SK-N-DZ (cell line): ENCODE measurements at regions not wholly inside any gene's neighbourhood (a gene's known extent, or its start where the extent isn't known, plus 50 kb on each side); places are given as distances from the start of the nearest gene placed in this dataset.
A peak's percentile ranks its signal among the peaks of the same experiment; 100 is the strongest.

Experiments used
- DNase-seq: peaks from one replicate; pipeline ENCODE4 v3.0.0-alpha.2; 2015; ENCODE audit warnings: low spot score

DNA sequence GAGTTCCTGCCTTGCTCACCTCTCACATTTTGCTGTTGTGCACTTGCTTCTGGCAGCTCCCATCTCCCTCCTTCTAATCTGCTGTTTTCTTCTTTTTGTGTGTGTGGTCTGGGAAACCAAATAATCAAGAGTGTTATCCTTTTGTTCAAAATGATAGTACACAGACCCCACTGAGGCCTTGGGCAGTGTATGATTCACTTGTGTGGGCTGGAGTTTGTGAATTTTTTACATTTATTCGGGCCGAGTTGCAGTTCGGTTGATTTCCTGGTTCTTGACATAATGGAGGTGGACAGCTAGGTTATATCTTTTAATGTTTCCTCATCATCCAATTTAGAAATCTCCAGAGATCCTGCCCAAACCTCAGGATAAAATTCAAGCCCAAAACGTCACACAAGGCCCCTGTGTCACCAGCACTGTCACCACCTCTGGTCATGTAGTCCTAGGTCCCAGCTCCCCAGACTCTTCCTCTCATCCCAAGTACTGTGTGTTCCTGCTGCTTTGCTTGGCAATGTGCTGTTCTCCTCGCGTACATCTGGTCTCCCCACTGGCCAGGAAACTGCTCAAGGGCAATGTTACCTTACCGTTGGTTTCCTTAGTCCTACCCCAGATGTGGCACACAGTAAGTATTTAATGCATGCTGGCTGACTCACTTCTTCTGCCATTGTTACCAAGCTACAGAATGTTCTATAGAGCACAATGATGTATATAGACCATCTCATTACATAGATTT lies 55.7 kb upstream of the PHACTR2 start:
- DNase-seq: no peak

DNA sequence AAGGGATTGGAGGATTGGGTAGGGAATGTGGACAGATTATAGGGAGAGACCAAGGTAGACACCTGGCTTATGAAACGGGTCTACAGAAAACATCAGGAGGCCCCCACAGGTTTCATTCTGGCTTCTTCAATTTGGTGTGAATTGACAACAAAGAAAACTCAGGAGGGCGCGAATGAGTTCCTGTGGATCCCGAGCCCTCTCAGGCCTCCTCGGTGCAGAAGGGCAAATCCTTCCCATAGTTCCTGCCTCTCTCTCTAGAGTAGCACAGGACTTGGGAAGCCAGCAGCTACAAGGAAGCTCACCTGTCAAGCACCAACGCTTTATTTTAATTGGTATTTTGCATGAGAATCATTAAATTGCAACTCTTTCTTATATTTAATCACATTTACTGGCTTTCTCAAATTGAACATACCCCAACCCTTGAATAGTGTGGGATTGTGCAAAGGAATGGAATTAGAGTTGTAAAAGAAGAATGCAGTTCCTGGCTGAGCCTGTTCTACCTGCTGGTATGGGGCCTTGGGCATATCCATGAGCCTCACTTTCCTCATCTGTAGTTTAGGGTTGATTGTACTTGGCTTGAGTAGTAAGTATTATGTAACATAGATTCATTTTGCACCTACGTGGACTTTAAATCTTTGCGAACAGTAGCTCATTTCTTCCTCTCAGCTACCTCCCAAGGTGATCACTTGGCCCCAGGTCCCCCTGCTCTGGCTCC lies 56.4 kb upstream of the PHACTR2 start:
- no peak for DNase-seq

DNA sequence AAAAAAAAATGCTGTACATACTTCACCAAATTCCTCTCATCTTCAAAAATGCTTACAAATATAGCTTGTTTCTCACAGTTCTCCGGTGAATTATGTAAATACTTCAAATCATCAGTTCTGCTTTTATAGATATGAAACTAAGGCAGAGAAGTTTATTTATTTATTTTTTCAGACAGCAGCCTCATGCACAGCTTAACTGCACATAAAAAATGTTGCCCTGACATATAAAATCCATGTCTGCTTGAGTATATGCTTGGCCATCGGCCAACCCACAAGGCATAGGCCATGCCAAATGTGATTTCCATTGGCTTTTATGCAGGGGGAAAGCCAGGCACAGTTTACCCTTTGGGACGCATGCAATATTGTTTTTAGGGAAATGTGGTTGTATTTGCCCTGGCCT lies 57.3 kb upstream of the PHACTR2 start:
- no peak for DNase-seq

DNA sequence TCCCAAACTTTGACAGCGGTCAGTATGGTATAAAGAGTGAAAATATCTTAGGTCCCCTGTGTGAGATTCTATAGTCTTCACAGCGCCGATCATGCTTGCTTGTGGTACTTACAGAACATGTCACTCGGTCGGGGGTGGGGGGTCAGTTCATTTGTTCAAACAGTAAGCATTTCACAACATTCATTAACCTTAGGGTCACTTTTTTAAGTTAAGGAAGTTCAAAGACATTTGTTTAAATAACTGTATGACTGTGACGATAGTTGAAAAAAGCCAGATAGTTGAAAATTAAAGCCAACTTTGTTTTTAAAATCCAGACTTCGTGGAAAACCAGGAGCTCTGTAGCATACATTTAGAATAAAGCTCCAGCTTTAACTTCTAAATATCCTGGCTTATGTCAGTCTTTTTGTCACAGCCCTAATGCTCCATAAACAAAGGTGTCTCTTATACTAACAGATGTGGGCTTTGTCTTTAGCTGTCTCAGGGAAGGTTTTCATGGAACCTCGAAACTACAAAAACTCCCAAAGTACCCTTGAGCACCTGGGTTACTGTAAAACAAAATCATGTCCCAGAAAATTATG lies 57.9 kb upstream of the PHACTR2 start:
- no peak for DNase-seq

DNA sequence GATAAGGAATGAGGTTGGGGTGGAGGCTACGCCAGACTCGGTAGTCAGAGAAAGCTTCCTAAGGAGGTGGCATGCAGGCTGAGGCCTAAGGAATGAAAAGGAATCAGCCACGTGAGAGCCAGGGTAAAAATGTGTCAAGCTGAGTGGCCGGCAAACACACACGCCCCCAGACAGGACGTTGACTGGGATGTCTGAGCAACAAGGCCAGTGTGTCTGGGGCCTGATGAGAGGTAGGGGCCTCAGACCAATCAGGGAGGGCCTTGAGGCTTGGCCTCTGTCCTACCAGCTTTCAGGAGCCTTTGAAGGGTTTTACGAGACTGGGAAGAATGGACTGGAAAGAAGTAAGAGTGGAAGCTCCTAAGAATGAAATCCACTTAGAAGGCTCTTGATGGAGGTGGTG lies 61.0 kb upstream of the PHACTR2 start:
- no peak for DNase-seq

DNA sequence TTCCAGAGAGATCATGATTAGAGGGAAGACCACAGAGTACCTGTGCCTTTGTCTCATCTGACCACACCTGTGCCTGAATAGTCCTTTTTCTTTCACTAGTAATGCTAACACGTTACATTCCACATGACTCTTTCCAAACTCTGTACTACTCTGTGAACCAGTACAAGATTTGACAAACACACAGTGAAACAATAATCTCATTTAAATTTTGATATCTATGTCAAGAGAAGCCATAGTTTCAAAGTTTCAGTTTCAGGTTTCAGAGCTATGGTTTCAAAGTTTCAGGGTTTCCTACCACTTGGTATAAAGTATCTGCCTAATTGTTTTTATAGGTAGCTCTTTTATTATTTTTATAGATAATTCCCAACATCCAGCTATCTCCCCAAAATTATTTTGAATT lies 62.0 kb upstream of the PHACTR2 start:
- no peak for DNase-seq

DNA sequence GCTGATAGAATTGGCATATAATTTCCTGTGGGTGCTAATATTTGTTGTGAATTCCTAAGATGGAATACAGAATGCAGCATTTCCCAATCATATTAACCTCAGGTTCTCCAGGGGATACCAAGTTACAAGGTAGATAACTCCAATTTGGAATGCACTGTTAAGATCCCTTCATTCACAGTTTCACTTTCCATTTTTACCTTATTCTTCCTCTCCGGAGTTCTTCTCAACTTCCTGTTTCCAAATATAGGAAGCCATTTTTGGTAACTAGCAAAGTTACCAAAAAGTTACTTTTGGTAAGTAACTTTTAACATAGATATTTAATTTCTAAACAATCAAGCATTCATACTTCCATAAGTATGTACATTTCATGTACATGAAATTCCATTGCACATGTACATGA lies 63.5 kb upstream of the PHACTR2 start:
- no peak for DNase-seq

DNA sequence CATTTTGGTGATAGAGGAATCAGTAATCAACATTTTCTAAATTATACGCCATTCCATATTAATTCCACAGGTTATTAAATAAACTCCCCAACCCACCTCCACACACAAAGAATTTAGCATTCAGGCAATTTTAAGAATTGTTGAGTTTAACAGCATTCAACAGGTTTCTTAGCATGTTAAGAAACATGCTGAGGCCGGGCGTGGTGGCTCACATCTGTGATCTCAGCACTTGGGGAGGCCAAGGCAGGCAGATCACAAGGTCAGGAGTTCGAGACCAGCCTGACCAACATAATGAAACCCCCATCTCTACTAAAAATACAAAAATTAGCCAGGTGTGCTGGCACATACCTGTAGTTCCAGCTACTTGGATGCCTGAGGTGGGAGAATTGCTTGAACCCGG lies 64.0 kb upstream of the PHACTR2 start:
- DNase-seq: no peak

DNA sequence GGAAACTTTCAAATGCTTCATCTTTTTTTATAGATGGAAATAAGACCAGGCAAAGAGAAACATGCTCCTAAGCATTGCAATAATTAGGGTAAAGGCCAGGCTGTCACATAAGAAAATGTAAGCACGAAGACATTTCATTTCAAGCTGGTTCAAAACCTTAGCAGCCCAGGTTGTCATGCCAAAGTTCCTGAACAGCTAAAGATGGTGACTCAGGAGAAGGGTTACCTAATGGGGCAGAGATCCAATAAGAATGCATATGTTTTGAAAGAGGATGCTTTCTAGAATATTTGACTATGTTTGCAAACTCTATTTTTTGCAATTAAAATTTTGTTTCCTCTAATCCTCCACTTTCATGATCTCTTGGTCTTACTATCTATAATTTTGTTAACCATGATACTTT lies 65.6 kb upstream of the PHACTR2 start:
- no peak for DNase-seq

DNA sequence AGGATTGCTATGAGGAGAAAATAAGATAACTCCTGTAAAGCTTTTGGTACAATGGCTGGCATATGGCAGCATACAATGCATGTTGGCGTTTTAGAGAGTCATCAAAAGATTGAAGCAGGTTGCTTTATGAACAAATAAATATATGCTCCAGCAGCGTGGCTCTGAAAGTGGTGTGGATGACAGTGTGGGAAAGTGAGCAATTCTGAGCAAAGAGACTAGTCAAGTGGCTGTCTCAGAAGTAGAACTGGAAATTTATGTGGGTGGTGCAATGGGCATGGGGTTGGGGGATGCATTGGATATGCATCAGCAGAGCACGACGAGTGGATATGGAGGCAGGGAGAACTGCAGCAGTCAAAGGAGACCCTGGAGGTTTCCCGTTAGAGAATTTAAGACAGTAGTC lies 66.2 kb upstream of the PHACTR2 start:
- DNase-seq: no peak

DNA sequence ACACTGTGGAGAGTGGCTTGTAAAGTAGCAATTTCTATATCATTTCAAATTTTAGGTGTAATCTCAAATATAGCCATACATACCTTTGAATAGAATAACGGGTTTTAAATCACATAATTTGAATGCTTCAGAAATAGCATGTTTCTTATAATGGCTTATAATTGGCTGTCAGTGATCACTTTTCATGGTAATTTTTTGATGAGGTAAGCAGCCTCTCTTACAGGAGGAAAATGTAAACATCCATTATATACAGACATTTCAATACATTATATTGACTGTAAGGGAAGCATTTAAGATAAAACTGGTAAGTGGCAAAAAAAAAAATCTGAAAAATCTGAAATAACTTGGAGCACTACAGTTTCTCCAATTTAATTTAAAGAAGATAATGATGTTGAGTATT lies 67.8 kb upstream of the PHACTR2 start:
- no peak for DNase-seq

DNA sequence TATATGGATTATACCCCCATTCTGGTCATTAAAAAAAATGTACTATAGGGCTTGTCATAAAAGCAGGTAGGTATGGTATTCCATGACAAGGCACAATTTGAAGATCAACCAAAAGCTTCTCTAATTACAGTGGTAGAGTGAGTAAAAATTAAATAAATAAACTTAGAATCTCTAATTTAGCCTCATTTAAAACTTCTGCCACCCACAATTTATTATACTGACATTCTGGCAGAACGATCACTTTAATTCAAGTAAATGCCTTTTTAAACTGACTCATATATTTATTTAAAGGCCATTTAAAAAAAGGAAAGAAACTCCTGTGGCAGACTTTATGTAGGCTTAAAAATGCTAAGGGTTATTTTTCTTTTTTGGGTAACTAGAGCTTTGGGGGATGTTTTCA lies 68.3 kb upstream of the PHACTR2 start:
- no peak for DNase-seq

DNA sequence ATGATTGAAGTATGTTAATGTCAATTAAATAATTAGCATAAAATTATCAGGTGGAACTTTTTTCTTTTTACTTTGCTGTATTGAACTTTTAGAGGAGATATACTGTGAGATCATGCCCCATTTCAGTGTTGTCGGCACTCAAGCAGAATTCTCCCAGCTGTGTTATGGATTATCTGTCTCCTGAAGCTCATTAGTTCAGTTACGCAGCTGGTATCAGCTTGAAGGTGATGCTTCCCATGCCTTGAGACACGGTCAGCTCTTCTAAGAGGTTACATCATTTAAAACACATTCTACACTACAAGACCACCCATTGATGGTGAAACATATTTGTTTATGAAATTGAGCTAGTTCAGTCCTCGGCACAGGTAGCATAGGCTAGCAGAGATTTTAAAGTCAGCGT lies 68.9 kb upstream of the PHACTR2 start:
- no peak for DNase-seq

DNA sequence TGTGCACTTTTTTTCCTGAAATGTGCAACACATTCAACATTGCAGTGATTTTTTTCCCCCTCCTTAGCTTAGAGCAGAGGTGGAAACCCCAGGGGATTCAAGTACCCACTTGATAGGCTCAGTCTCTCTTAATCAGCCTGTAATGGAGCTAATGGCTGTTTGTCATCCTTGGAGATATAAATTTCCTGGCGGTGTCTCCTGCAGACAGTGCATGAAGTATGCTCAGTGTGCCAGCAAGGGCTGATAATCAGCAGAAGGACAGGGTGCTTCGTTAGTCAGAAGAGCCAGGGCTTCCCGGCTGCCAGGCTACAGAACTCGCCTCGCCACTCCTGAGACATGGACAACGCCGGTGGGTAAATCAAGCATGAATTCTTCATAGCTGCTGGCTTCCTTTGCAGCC lies 69.8 kb upstream of the PHACTR2 start:
- DNase-seq: peak; percentile 54

DNA sequence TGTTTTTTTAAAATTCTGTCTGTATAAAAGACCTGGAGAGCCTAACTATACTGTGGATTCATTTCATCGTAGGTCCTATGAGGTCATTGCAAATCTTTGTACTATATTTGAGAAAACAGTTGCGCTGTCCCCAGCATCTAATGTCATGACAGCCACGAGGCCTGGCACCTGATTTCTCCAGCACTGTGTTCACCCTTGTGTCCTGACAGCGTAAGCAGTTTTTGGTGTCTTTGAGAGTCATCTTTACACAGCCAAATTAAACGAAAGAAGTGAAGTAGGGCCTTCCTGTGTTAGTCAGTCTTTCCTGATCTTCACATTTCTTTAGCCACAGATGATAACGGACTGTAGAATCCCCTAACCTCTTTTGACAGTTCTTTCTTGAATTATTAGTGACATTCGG lies 70.6 kb upstream of the PHACTR2 start:
- DNase-seq: no peak

DNA sequence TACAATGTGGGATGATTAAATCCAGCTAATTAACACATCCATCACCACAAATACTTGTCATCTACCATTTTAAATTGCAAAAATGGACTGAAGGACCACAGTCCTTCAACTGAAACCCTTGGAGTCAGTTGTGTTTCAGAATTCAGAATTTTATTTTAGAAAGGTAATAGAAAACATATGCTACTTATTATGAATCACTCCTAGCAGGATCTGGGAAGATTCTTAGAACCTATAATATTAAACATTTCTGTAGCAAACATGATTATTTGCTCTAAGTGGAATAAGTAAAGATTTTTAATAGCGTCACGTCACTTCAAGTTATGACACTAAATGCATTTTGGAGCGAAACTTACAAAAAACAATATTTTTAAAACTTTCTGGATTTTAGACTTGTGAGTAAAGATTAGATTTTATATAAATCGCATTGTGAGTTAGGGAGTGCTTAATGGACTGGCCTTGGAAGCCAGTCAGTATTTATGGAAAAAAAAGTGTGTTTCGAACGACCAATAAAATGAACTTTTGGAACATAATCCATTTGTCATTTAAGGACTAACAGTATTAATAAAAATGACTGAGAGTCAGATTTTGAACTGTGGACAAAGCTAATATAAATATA lies 71.8 kb upstream of the PHACTR2 start:
- no peak for DNase-seq

DNA sequence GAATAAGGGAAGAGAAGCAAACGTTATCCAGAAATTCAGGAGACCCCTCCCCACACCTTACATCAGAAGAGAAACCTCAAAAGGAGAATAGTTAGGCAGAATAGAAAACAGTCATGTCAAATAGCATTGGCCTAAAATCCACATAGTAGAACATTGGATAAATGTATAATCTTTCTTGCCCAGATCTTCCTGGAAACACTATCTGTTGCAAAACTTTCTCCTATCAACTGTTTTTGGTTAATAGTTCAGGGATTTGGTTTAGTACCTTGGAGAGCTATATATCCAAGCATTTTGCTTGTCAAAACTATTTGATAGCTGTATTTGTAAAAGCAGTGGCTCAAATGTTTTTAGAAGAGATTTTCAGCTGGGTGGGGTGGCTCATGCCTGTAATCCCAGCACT lies 74.3 kb upstream of the PHACTR2 start:
- DNase-seq: no peak

DNA sequence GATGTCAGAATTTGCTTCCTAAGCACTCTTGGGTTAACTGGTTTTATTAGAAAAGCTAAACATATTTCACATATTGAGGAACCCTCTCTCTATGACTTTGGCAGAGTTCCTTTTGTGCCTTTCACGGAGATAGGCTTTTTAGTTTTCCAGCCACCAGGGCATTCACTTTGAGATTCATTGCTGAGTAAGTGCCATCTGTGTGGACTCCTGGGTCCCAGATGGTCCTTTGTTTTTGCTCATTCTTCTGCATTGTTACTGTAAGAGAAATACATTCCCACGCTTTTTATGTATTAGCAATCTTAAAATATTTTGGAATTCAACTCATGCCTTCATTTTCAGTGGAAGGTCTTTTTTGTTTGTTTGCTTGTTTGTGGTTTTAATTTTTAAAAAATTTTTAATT lies 76.3 kb upstream of the PHACTR2 start:
- no peak for DNase-seq

DNA sequence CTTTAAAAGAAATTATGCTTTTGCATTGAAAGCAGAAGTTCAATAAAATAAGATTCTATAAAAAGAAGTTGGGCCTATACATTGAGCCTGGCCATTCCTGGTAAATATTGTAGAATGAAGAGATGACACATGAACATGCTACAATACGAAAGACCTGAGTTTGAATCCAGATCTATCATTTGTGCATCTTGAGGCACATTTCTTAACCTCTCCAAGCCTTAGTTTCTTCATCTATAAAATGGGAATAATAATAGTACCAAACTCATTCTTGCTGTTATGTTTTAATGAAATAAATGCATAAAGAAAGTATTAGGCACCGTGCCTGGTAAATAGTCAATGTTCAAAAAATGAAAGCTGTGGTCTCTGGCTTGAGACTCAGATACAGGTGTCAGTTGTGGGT lies 76.9 kb upstream of the PHACTR2 start:
- no peak for DNase-seq

DNA sequence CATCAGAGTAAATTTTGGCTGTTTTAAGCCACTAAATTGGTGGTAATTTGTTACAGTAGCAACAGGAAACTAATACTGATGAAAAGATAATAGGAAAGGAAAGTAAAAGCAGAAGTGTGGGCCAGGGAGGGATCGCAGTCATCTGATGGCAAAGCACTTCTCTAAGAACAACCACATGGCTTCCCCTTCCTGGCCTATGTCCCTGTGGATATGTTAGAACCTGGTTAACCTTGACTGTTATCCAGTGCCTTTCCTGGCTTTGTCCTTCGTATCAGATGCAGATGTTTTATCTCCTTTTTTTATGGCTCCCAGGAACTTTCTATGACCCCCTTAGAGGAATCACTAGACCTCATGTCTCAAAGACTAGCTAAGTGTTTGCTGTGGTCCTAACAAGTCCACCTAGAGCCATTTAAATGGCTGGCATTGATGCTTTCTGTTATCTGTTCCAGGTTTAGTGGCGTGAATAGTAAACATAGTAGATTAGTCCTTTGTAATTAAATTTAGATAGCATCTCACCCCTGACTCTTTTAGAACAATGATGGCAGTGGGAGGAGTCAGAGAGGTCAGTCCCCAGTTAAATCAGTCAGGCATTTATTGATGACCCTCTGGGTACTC lies 79.2 kb upstream of the PHACTR2 start:
- DNase-seq: peak; percentile 68

DNA sequence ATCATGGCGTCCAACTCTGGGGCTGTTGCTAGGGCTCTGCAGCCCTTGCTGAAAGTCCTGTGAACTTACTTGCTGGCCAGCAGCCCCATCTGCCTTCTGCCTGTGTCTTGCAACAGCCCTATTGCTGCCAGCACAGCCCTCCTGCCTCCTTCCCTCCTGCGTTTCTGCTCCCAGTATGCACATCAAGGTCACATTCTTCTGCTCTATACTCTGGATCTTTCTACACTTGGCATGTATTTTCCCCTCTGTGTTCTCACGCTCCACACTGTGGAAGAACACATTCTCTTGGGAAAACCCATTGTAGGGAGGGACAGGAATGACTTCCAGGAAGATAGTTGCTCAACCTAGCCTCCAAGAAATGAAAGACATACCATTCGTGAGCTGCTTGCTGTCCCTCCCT lies 80.9 kb upstream of the PHACTR2 start:
- no peak for DNase-seq
